Activated CD4-positive, CD25-positive, alpha-beta regulatory T cell treated with anti-CD3 and anti-CD28 coated beads, Interleukin-2, amount 50 U/mL, for 24 hours (primary cell): ENCODE measurements at regions not wholly inside any gene's neighbourhood (a gene's known extent, or its start where the extent isn't known, plus 50 kb on each side); places are given as distances from the start of the nearest gene placed in this dataset.

Experiments
- ATAC-seq, 2 donors: fragments of 150-1000 bp; cut with Tn5 transposase; one replicate each; pipeline ENCODE4 v1.10.0; 2021; ENCODE audit warnings: mild to moderate bottlenecking in 1 of 2, moderate library complexity in 1 of 2

DNA sequence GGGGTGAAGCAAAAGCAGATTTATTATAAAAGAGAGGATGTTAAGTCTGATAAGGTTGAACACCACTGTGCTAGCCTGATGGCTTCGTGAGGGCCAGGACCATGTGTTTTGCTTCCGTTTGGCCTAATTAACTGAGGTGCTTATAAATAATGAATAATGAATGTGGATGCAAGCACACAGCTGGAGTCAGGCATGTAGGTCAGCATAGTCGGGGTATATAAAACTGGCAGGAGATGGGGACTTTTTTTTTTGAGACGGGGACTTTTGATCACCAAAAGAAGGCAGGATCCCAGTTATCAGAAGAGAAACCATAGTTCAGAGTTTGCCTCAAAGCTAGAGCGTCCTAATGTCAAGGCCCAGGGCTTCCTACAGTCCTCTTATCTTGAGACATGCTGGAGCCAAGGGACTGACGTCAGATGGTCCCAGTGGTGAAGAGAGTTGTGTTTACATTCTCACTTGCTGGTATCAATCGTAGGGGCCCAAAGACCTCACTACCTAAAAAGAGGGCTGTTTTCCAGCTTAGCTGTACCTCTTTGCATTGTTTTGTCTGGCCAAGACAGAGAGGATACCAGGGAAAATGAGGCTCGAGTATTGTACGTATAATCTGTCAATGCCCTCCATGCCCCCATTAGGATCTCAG lies 50.4 kb downstream of the RTL9 start:
- ATAC-seq, result no peak

DNA sequence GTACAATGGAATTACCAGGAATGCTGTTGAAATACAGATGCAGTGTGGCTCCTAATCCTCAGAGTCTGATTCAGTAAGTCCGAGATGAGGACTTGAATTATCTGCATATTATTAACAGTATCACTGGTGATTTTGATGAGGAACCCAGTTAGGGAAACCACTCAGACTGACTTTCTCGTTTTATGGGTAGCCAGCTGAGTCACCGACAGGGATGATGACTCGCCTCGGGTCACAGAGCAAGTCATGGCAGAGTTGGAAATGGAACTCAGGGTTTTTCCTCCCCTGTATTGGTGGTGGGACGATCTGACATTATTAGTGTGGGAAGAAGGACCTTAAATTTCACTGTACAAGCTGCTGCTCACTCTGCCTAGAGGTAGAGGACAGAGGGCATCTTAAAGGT lies 51.3 kb downstream of the RTL9 start:
- ATAC-seq, result peak; percentile 70 to 80

DNA sequence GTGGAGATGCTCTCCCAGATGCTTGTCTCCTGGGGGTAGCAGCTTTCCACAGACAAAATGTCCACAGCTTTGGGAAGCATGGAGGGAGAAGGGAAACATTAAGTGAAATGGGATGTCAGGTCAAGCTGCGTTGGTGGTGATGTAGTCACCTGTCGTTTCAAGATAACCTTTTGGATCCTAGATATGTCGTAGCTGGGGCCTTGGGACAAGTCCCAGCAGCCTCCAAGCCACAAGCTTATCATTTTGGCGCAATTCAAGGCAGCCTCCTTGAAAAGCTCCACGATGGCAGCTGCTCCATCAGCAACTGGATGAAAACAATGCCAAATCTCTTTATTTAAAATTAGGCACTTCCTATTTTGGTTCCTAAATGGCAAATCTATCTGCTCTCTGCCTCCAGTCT lies 52.0 kb downstream of the RTL9 start:
- ATAC-seq, result no peak

DNA sequence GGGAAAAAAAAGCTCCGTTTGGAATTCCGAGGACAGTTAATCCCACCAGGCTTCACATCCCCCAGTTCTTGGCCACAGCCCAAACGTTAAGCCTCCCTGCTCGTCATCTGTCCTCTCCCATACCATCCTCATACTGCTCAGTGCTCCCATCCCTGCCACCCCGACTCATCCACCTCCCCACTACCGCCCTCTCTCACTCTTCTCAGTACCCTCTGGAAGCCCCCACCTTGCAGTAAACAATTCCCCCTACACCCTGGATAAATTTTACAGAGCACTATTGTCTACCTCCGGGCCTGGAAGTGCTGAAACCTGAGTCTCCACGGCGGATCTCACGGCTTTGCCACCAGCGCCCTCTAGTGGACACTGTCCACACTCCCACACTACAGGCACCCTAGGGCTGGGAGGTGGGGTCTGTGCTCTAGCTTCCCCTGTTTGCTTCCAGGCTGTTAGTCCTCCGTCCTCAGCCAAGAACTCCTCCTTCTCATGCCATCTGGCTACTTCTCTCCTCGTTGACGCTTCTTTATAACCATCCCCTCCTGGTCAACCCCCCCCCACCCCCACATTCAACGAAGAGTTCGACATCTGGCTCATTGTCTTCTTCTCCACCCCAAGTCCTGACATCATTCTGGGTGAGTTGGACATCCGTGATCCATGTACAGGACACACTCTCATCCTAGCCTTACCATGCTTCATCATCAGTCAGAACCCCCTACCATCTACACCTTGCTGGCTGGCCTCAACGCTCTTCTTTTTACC lies 54.5 kb downstream of the RTL9 start:
- peak; percentile 78 to 87 for ATAC-seq

DNA sequence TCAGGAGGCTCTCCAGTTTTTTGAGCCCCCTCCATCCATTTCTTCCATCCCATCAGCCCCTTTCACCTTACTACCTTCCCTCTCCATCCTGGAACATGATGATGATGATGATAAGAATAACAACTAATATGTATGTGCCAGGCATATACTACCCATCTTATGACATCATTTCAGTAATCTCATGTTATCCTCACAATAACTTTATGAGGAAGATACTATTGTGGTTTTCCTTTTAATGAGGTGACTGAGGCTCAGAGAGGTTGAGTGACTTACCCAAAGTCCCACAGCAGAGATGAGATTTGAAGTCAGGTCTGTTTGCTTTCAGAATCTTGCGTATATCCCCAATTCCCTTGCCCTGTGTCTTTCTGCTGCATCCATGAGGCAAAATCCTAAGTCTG lies 55.1 kb downstream of the RTL9 start:
- no peak for ATAC-seq

DNA sequence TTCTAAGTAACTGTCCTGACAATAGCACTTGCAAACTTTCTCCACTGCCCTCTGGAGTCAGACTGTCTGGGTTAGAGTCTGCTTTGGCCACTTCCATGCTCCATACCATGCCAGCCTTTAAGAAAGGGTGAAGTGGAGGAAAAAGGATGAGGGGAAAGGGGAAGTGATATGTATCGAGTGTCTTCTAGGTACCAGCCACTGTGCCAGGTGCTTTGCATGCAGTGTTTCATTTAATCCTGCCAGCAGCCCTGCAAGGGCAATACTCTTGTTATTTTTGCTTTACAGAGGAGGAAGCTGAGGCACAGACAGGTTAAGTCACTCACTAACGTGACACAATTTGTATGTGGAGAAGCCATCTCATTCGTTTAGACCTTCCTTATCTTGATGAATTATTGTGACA lies 55.6 kb downstream of the RTL9 start:
- no peak for ATAC-seq

DNA sequence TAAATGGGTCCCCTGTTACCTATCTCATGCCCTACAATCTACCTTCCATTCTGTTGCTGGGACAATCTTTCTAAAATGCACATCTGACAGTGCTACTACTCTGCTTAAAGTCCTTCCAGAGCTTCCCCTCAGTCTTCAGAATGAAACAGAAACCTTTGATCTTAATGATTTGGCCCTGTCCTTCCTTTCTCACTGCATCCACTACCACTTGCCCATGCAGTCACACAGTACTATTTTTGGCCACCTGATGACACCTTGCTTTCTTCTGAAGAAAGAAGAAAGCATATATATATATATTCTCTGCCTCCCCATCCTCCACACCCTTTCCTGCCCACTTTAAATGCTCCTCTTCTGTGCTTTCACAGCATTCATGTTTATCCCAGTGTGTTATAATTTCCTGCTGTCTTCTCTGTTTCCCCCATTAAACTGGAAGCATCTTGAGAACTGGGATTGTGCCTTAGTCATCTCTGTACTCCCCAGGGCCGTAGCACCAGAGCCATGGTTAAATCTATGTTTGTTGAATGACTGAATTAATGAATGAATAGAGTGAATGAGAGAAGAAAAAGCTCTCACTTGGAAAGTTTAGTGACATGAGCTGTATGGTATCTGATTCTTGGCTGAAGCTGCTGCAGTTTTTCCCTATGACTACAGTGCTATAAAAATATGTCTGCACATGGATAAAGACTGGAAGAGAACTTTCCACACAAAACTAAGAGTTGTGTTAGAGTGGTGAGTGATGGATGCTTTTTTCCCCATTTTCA lies 56.2 kb downstream of the RTL9 start:
- ATAC-seq, result no peak

DNA sequence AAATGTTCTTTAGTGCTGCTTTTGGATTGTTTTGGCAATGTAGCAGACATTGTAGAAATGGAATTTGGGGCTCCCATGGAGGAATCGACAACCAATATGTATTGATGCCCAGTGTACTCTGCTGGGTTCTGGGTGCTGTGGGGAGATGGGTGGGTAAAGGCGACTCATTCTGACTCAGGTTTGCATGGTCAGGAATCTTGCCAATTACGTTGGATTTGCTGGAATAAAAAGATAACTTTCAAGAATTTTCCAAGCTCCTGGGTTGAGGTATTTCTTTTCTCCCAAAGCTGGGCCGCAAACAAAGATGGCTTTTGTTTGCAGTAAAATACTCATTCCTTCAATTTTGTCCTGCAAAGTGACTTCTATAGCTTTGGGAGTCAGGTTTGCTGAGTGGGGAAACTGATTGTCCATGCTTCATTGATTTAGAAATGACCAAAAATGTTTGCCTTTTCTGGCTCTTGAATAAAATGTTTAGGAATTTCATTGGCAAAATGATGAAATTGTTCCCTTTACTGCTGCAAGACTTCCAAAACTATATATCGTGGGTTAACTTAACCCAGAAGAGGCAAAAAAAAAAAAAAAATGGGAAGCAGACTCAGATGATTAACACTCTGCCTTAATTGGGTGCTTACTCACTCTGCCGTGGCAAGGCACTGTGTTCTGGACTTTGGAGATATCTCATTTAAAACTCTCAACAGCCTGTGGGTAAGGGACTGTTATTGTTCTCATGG lies 57.0 kb downstream of the RTL9 start:
- ATAC-seq, result no peak

DNA sequence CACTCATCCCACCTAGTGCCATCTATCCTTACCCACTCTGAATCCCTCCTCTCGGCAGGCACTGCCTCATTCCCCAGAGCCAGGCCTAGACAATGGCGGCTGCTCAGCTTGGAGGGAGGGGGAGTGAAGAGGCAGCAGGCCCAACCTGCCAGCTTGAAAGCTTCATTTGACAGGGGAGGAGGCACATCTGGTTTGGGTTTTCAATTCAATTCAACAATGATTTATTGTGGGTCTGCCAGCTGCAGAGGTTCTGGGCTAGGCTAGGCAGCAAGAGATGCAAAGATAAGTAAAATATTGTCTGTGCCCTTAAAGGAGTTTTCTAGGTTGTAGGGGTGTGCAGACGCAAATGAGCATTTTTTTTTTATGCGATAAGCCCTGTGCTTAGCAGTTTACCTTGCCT lies 58.5 kb downstream of the RTL9 start:
- no peak for ATAC-seq

DNA sequence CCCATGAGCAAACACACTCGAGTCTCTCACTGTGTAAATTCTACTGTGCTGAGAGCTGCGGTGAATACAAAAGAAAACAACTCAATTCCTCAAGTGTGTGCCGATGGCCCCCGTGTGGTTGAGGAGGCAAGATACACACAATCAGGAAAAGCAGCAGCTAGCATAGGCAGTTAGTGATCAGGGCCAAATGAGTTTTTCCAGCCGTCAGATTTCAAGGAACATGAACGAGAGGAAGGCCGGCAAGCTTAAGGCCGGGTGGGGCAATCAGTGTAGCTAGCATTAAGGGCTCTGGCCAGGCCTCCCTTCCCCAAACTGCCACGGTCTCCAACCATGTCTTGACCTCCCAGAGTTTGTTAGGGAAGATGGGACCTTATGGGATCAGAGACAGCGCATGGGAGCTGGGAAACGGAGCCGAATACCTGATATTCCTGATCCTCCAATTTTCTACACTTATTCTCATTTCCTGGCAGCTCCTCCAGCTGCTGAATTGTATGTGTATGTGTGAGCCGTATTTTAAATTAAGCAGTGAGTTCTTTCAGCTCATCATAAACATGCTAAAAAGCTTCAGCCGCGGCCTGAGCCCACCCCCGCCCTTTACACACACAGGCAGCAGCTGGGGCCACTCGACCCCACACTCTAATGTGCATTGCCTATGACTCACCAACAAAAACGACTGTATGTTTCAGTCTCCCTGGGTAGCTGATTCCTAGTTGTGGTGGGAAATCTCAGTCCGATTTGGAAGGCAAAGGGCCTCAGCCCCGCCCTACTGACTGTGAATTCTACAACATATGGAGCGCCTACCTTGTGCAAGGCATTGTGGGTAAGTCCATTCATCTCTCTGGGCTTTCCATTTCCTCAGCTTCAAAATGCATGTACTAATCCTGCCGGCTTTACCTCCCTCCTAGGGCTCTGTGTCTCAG lies 59.9 kb downstream of the RTL9 start:
- no peak for ATAC-seq

DNA sequence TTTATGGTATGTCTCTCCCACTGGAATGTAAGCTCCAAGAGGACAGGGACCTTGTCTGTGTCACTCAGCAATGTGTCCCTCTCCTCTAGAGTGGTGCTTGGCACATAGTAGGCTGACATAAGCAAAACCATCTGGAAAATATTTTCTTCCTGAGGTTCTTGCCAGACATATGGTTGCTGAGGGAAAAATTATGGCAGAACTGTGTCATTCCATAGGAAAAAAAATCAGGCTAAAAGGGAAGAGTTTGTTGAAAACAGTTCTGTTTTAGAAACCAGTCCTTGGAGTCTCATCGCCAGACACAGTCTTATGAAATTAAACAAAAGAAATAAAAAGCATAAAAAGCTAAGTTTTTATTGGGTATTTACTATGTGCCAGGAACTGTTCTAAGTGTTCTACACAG lies 60.9 kb downstream of the RTL9 start:
- no peak for ATAC-seq

DNA sequence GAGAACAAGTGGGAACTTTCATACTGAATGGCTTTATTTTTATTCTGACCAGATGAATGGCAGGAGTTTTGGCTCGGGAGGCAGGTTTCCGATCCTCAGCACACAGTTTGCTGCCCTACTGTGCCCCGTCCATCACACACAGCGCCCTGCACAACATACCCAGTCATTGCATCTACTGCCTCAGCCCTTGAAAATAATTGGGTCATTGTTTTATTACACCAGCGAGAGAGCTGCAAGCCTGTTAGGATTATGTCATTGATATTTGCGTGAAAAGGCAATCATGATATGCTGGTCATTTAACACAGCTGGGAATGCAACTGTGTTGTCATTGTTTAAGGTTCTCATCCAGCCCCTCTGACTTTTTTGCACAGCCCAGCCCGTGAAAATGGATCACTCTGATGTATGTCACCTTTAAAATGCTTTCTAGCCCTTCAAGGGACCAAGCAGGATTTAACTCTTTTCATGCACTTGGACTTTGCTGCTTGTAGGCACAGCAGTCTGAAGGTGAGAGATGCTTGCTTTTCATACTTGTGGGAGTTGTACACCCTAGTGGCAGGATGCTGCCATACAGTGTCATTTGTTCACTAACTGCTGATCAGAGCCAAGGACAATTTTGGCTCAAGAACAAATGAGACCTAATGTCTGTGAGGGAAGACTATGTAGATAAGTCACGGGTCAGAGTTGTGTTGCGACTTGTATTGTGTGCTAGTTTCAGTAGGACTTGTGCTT lies 62.3 kb downstream of the RTL9 start:
- no peak for ATAC-seq

DNA sequence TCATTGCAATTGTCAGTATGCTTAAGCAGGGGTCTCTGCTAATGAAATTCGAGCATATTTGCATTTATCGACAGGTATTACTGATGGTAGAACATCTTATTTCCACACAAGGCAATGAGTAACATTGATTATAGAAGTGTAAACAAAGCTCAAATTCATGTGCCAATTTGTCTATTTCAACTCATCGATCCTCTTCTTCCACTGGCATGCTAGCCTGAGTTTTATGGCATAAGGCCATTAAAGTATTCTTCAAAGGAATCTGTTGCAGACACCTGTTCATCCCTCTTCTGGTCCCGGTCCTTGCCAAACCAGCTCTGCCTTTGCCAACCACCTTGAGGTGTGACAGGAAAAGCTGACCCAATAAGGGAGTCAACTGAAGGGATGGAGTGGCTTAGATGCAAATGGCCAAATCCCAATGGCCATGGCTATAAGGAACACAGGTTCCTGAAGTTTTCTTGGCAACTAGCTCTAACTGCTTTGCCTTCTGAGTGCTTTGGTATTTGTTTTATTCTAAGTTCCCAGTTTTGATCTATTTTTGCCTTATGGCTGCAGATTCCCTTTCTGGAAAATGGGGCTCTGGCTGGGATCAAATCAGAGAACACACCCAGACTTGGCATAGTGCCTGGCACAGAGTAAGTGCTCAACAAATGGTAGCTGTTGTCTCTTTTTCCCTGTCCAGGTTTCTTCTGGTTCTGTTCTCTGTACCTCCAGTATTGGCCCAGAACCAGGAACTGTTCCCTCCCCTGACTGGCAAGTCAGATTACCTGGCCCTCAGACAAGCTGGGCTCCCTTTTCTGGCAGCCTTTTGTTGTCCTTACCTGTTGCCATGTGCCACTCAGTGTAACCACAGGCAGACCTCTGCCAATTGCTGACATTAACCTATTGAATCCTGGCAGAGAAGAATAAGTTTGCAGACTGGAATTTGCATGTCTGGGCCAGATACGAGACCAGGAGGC lies 63.1 kb downstream of the RTL9 start:
- ATAC-seq, result no peak

DNA sequence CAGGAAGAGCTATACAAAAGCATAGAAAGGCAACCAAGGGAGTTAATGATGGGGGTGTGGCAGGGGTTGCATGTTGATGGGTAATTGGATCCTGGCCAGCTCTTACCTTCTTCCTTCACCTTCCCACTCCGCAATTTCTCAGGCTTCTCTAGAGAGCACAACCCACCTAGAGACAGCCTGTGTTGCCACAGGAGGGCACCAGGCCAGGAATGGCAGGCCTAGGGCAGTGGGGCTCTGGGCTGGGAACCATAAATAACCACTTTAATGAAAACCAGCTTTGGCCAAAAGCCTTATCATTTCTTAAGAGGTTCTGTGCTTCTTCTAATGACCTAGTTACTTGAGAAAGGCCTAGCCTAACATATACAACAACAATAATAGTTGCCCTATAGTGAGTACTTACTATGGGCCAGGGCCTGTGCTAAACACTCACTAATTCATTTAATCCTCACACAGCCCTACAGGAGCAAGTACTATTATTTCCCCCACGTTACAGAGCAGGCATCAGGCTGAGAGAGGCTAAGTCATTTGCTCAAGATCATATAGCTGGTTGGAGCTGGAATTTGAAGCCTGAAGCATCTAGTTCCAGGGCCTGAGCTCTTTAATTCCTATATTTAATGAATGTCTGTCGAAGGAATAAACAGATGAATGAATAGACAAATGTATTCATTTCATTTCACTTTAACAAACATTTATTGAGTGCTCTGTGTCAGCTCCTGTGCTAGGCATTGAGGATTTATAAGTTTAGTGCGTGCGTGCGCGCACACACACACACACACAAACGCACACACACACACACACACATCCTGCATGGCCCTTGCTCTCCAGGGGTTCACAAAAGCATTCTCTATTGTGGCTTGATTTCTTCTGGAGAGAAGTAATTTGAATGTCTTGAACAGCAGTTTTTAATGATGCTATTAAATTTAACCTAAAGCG lies 66.8 kb downstream of the RTL9 start:
- ATAC-seq, result no peak

DNA sequence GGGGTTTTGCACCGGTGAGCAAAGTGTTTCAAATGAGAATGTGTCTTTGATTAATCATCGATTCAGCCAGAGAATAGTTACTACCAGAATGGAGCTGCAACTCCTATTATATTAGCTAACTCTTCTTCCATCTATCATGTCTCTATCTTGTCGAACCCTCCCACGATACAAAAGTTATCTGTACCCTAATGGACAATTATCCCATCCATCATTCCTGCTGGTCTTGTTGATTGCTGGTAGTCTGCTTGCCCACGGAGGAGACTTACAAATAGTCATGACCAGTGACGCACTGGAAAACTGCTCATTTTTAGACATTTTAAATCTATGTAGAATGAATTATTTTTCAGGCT lies 67.5 kb downstream of the RTL9 start:
- ATAC-seq, result no peak

DNA sequence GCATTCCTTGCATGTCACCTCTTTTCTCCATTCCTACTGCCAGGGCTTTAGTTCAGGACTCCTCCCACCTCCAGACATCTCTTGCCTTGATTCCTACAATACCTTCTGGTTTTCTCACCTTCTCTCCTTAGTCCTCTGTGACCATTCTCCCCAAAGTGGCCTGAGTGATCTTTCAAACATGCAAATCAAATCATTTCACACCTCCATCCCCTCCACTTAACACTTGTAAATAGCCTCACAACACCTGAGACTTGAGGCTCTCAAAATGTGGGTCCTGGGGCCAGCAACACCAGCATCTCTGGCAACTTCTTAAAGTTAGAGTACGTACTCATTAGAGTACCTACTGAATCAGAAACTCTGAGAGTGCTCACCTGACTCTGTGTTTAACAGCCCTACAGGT lies 68.4 kb downstream of the RTL9 start:
- ATAC-seq, result no peak

DNA sequence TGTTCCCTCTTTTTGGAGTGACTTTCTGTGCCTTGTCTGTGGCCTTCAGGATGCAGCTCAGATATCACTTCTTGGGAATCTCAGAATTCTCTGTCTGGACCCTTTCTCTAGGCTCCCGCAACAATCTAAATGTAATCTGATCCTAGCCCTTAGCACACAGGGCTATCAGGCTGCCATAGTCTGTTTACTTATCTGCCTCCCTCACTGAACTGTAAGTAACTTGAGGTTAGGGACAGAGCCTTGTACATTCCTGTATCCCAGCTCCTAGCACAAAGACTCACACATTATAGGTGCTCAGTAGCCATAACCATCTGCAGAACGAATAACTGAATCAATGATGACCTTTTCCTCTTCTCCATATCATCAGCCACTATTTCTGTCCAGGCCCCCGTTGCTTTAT lies 69.5 kb downstream of the RTL9 start:
- ATAC-seq, result no peak

DNA sequence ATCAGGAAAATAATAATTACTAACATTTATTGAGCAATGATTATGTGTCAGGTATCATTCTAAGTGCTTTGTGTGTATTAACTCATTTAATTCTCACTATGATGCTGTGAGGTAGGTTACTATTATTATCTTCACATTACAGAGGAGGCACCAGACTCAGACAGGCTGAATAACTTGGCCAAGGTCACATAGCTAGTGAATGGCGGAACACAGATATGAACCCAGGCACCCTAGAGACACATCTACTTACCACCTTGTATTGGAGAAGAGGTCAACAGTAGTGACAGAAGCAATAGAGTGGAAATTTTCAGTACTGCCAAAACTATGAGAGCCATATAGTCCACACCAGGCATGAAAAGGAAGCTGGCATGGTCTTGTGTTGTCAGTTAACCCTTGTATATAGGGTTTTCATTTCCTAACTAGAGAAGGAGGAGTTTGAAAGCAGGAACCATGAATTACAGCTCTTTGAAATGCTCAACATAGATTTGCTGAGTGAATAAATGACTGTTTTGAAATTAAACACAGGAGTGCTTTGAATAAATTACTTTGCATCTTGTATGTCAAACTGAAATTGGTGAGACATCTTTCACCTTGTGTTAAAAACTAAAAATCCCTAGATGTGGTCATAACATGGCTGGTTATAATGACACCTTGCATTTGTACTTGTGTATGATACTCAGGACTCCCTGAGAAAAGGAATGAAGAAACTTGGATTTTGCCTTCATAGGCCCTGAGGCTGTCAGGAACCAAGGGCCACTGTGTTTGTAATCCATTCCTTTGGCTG lies 71.8 kb downstream of the RTL9 start:
- ATAC-seq, result no peak
